ENCODE measurements at regions not wholly inside any gene's neighbourhood (a gene's known extent, or its start where the extent isn't known, plus 50 kb on each side); places are given as distances from the start of the nearest gene placed in this dataset.

DNA sequence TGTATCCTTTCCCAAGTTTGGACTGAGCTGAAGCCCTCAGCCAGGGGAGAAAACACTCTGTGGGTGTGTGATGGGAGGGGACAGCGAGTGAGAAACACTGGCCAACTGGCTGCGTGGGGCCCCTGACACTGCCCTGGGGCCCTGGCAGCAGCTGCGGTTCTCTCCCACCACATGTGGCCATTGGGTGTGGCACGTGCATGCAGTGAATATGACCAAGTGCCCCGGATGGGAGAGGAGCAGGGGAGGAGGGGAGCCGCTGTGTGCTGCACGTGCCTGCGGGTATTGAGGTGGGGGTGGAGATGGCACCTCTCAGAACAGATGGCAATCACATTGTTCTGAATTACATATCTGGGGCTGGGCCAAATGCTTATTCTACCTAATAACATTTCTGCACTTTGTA lies 242.4 kb upstream of the PCSK5 start:
- TF ChIP-seq GATA3 (IDR thresholded peaks at IDR 0.05; ENCODE audit: low read depth, low read length) (no peak), GATA2 (IDR thresholded peaks at IDR 0.05; ENCODE audit: low read depth, low read length) (no peak)

Data from SH-SY5Y (cell line).